Spinal cord (tissue), 9 donors: ENCODE measurements at regions not wholly inside any gene's neighbourhood (a gene's known extent, or its start where the extent isn't known, plus 50 kb on each side); places are given as distances from the start of the nearest gene placed in this dataset.
"Not testable (repeated sequence)": the region's sequence is repeated elsewhere in the genome, so short reads cannot be mapped to it uniquely, and the experiment has no call there.

Experiments used
- DNase-seq, 6 donors: peaks; one replicate each; pipeline versions ENCODE4 v3.0.0 to v3.0.0-alpha.2; 2013 to 2015; ENCODE audit warnings: low spot score in 6 of 6, low read depth in 4 of 6
- H3K27ac ChIP-seq: one replicate; pipeline ENCODE4 v1.5.1; 2013; ENCODE audit warnings: low read depth, low read length, control low read depth
- H3K27me3 ChIP-seq: one replicate; pipeline ENCODE4 v1.6.1; 2013; ENCODE audit warnings: low read length; ENCODE audit not compliant: control insufficient read depth, insufficient read depth
- H3K36me3 ChIP-seq: one replicate; pipeline ENCODE4 v1.6.1; 2013; ENCODE audit warnings: low read length; ENCODE audit not compliant: control insufficient read depth, insufficient read depth
- H3K4me1 ChIP-seq: one replicate; pipeline ENCODE4 v1.6.1; 2013; ENCODE audit warnings: low read length; ENCODE audit not compliant: control insufficient read depth, insufficient read depth
- H3K4me3 ChIP-seq: one replicate; pipeline ENCODE4 v1.5.1; 2013; ENCODE audit warnings: low read depth, low read length, control low read depth
- H3K9me3 ChIP-seq: one replicate; pipeline ENCODE4 v1.6.1; 2013; ENCODE audit warnings: low read length; ENCODE audit not compliant: control insufficient read depth, insufficient read depth
- whole genome bisulfite sequencing: methylation state at CpG from one replicate; pipeline ENCODE4 v1.1.5; 2013; ENCODE audit warnings: missing lambda C conversion rate; ENCODE audit not compliant: insufficient coverage; 5-methylcytosine and 5-hydroxymethylcytosine counted together
- donor health status: healthy.

- not testable (repeated sequence) for H3K27ac ChIP-seq, DNase-seq, H3K9me3 ChIP-seq, H3K4me3 ChIP-seq, H3K36me3 ChIP-seq, H3K27me3 ChIP-seq
- peaks cover 54% of the 10 kb centered on the region for H3K4me1 ChIP-seq
- WGBS = 94% methylated on average over 18 of the region's 18 CpGs
Measured at GRCh38 chr16:29312345-29312675, 94.2 kb downstream of the NPIPB11 start.

DNA sequence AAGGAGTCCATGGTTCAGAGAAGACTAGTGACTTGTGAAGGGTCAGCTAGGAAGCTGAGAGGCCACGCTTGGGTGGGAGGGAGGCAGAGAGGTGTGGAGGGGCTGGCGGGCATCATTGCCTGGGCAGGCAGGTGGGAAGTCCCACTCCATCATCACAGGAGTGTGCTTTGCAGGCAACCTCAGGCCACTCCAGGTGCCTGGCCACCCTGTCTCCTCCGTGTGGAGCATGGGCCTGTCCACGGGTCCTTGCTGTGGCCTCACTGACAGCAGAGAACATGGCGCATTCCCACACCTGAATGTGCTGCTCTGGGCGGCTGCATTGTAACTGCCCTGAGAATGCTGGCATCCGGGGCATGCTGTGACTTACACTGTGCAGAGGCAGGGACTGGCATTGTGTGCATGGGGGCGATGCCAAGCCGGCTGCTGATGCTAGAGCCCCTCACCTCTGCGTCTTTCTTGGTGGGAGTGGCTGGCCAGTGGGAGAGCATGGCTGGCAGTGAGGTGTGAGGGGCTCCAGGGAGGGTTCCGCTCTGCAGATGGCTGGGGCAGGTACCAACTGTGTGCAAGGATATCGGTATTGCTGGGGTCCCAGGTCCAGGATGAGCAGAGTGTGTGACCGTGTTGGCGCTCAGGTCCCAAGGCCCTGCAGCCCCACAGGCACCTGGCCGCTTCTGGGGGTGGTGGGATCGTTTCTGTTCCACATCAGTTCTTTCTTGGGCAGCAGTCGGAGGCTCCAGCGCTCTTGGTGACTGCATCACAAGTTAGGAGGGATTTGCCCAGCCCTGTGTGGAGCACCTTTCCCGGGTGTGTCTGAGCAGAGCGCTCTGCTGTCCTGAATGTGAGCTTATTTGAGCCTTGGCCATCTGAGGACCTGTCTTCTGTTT, 94.8 kb downstream of the NPIPB11 start:
- H3K4me3 ChIP-seq = no peak overlapping the region
- peak overlapping the region; percentile 33 for H3K27ac ChIP-seq
- H3K27me3 ChIP-seq = no peaks in the 10 kb centered on the region
- peaks cover 3% of the 10 kb centered on the region for H3K36me3 ChIP-seq
- H3K9me3 ChIP-seq = no peaks in the 10 kb centered on the region
- DNase-seq = no peak
- WGBS = 91% methylated on average over 19 of the region's 20 CpGs
- peaks cover 54% of the 10 kb centered on the region for H3K4me1 ChIP-seq

GRCh38 chr16:29310852-29311314, 95.6 kb downstream of the NPIPB11 start:
- H3K4me1 ChIP-seq = peaks cover 50% of the 10 kb centered on the region
- no peak for DNase-seq
- H3K27me3 ChIP-seq = no peaks in the 10 kb centered on the region
- H3K27ac ChIP-seq = peak overlapping the region; percentile 52
- no peaks in the 10 kb centered on the region for H3K9me3 ChIP-seq
- 68% methylated on average over 10 of the region's 11 CpGs for WGBS
- peaks cover 3% of the 10 kb centered on the region for H3K36me3 ChIP-seq
- H3K4me3 ChIP-seq = no peak overlapping the region

- H3K4me3 ChIP-seq, H3K27ac ChIP-seq, H3K27me3 ChIP-seq, DNase-seq, H3K36me3 ChIP-seq, H3K9me3 ChIP-seq: not testable (repeated sequence)
- 100% methylated on average over 7 of the region's 9 CpGs for WGBS
- peaks cover 49% of the 10 kb centered on the region for H3K4me1 ChIP-seq
Measured at GRCh38 chr16:29310243-29310642, 96.3 kb downstream of the NPIPB11 start.

DNA sequence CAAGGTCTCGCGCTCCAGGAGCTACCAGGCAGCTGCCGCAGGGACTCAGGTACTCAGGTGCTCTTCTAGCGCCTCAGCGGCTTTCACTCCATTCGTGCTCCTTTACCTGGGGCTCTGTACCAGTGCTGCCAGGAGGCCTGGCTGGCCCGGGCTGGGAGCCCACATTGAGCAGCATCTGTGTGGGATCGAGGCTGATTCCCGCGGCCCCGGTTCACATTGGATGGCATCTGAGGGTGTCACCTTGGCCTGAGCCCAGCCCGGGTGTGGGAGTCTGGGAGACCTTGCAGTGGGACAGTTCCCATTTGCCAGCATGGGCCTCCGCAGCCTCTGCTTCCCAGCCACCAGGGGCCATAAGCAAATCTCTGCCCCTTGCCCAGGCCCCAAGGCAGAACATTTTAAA, 96.9 kb downstream of the NPIPB11 start:
- H3K4me1 ChIP-seq = peaks cover 54% of the 10 kb centered on the region
- H3K27me3 ChIP-seq, DNase-seq, H3K27ac ChIP-seq, H3K36me3 ChIP-seq, H3K4me3 ChIP-seq, H3K9me3 ChIP-seq: not testable (repeated sequence)
- 91% methylated on average over 12 of the region's 13 CpGs for WGBS

DNA sequence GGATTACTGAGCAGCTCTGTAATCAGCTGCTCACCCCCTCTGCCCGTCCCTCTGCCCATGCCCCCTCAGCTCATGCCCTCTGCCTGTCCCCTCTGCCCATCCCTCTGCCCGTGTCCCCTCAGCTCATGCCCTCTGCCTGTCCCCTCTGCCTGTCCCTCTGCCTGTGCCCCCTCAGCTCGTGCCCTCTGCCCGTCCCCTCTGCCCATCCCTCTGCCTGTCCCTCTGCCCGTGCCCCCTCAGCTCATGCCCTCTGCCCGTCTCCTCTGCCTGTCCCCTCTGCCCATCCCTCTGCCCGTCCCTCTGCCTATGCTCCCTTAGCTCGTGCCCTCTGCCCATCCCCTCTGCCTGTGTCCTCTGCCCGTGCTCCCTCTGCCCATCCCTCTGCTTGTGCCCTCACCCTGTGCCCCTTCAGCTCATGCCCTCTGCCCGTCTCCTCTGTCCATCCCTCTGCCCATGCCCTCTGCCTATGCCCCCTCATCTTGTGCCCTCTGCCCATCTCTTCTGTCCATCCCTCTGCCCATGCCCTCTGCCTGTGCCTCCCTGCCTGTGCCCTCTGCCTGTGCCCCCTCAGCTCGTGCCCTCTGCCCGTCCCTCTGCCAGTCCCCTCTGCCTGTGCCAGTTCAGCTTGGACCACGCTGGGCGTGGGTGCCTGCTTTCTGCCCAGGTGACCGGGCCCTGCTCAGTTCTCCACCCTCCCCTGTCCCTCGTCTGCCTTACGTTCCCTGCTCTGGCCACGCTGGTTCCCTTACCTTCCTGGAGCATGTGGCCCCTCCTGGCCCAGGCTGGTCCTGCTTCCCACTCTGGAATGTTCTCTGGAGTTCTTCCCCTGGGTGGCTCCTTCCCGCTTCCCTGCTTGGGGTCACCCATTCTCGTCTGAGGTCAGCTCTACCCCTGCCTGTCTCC, 97.6 kb downstream of the NPIPB11 start:
- peaks cover 50% of the 10 kb centered on the region for H3K4me1 ChIP-seq
- H3K4me3 ChIP-seq = no peak overlapping the region
- DNase-seq = no peak
- H3K27ac ChIP-seq = peak overlapping the region; percentile 33
- peaks cover 3% of the 10 kb centered on the region for H3K36me3 ChIP-seq
- WGBS = 86% methylated on average over 19 of the region's 20 CpGs
- H3K27me3 ChIP-seq = no peaks in the 10 kb centered on the region
- H3K9me3 ChIP-seq = no peaks in the 10 kb centered on the region

DNA sequence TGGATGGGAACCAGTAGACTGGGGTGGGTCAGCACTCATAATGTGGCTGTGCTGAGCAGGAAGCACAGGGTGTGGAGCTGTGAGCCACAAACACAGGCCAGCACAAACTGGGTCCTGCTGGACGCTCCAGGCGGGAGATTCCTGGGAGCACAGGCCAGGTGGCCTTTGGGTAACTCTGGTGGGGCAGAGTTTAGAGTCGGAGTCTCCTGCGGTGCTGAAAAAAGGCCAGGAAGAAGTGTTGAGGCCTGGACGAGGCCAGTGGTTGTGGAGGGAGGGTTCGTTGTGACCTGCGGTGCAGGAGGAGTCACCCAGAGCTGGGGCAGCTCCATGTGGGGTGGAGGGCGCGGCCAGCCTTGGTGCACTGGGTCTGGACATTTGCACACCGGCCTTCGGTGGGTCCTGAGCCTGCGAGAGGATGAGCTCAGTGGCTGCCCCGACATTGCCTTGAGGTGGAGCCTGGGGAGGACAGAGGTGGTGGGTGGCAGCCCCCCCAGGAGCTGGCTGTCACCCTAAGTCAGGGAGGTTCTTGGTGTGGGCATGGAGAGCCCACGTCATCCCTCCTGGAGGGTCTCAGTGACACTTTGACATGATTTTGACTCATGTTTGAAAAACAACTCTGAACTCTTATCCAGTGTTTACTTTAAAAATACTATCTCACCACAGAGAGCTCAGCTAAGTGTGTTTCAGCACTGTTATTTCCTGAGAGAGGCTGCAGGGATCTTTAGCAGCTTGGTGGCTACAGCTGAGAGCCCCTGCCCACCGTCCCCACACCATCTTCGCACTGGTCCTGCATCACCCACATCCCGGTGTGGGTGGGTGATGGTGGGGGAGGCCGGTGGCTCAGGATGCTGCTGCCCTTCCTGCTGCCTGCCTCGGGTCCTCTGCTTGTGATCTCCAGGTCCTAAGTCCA, 98.7 kb downstream of the NPIPB11 start:
- peak overlapping the region; percentile 33 for H3K27ac ChIP-seq
- H3K4me3 ChIP-seq = no peak overlapping the region
- H3K36me3 ChIP-seq = peaks cover 2% of the 10 kb centered on the region
- H3K27me3 ChIP-seq = no peaks in the 10 kb centered on the region
- H3K4me1 ChIP-seq = peaks cover 40% of the 10 kb centered on the region
- H3K9me3 ChIP-seq = no peaks in the 10 kb centered on the region
- DNase-seq = no peak
- 85% methylated on average over 12 of the region's 19 CpGs for WGBS

DNA sequence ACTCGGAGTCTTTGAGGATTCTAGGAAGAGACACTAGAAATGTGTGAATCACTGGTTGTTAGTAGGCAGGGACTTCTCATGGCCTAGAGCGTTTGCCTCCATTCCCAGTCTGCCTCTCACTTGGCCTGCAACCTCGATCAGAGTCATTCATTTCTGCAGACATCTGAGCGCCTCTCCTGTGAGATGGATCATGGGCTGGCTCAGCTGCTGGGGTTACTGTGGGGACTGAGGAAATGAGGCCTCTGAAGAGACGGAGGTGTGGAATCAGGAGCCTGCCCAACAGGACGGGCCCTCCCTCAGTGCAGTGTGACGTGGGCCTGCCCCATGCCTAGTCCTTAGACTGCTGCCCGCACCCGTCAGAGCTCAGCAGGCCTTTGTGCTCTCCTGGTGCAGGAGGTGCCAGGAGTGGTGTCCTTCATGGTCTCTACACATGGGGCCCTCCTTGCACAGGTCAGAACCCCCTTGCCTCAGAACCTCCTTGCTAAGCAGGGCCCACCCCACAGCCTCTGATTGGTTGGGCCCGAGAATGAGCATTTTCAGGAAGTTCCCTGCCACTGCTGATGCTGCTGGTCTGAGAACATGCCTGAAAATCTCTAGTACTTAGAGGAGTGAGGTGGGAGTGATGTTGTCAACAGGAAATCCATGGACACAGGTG, 99.4 kb downstream of the NPIPB11 start:
- H3K27me3 ChIP-seq = no peaks in the 10 kb centered on the region
- no peak overlapping the region for H3K4me3 ChIP-seq
- no peaks in the 10 kb centered on the region for H3K36me3 ChIP-seq
- no peak for DNase-seq
- H3K27ac ChIP-seq = peak overlapping the region; percentile 15
- 83% methylated on average over 8 of the region's 10 CpGs for WGBS
- peaks cover 40% of the 10 kb centered on the region for H3K4me1 ChIP-seq
- no peaks in the 10 kb centered on the region for H3K9me3 ChIP-seq

DNA sequence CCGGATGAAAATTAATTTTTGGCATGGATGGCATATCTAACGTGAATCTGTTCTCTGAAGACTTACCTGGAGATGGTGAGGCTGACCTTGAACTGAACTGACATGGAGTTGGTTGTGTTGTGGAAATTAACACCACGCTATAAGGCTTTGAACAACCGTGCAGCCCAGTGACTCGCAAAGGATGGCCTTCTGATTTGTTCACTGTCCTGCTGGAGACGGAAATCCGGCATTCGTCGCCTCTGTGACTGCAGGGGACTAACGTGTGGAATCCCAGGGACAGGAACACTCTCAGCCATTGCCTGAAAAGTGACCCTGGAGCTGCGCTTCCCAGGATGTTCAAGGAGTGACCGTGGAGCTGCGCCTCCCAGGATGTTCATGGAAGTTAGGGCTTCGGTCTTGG, 100.3 kb downstream of the NPIPB11 start:
- no peak overlapping the region for H3K27ac ChIP-seq
- DNase-seq = no peak
- no peaks in the 10 kb centered on the region for H3K9me3 ChIP-seq
- H3K36me3 ChIP-seq = no peaks in the 10 kb centered on the region
- H3K4me3 ChIP-seq = no peak overlapping the region
- peaks cover 36% of the 10 kb centered on the region for H3K4me1 ChIP-seq
- H3K27me3 ChIP-seq = no peaks in the 10 kb centered on the region
- WGBS = 81% methylated on average over 13 of the region's 14 CpGs
